ENCODE measurements at regions not wholly inside any gene's neighbourhood (a gene's known extent, or its start where the extent isn't known, plus 50 kb on each side); places are given as distances from the start of the nearest gene placed in this dataset.

DNA sequence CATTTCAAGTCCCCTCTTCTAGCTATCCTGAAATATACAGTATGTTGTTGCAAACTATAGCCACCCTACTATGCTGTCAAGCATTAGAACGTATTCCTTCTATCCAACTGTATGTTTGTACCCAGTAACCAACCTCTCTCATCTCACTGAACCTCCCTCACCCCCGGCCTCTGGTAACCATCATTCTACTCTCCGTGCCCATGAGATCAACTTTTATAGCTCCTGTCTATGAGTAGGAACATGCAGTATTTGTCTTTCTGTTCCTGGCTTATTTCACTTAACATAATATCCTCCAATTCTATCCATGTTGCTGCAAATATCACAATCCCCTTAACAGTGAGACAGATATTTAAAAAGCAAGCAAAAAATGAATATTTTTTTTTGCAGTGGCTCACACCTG is 196.9 kb downstream of the PAX1 start:
- H3K36me3 ChIP-seq = no peaks in the 10 kb centered on the region
- H3K9me3 ChIP-seq (ENCODE audit: severe bottlenecking) = no peaks in the 10 kb centered on the region
- DNase-seq = no peak
- no peak overlapping the region for H3K4me3 ChIP-seq (ENCODE audit: low read depth, low read length)
- H3K27me3 ChIP-seq (ENCODE audit: insufficient read depth, low read depth, severe bottlenecking) = peaks cover 36% of the 10 kb centered on the region
- no peak overlapping the region for H3K27ac ChIP-seq
- TF ChIP-seq, protein P1, sequence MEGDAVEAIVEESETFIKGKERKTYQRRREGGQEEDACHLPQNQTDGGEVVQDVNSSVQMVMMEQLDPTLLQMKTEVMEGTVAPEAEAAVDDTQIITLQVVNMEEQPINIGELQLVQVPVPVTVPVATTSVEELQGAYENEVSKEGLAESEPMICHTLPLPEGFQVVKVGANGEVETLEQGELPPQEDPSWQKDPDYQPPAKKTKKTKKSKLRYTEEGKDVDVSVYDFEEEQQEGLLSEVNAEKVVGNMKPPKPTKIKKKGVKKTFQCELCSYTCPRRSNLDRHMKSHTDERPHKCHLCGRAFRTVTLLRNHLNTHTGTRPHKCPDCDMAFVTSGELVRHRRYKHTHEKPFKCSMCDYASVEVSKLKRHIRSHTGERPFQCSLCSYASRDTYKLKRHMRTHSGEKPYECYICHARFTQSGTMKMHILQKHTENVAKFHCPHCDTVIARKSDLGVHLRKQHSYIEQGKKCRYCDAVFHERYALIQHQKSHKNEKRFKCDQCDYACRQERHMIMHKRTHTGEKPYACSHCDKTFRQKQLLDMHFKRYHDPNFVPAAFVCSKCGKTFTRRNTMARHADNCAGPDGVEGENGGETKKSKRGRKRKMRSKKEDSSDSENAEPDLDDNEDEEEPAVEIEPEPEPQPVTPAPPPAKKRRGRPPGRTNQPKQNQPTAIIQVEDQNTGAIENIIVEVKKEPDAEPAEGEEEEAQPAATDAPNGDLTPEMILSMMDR (IDR thresholded peaks at IDR 0.05; ENCODE audit: low read depth, low read length) = no peak

DNA sequence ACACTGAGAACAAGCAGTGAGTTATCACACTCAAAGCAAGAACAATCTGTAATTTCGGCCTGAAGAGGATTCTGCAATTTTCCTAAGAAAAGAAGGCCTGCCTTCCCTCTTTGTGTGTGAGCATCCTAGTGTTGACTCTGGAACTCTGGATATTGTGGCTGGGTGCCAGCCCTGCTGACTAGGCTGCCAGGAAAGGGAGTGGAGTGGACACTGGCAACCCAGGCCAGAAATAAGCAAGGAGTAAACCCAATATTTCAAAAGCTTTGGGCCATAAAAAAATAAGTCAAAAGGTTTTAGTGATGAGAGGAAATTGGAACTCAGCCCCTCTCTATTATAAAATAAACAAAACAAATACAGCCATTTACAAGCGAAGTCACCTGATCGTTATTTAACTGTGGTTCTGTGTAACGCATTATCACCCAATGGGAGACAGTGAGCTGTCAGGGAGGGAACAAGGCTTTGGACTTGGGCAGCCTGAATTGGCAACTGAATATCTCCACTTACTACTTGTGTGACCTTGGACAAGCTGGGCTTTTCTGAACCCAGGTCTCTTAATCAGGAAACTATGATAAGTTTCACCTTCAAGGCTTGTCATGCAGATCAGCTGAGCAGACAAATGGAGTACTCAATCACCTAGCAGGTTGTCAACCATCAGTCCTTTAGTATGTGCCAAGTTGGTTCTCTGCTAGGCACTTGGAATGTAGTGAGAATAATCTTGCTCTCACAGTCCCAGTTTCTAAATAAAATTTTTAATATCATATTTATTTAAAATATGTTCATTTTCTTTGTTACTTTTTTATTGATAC is 196.2 kb downstream of the PAX1 start:
- H3K27me3 ChIP-seq (ENCODE audit: insufficient read depth, low read depth, severe bottlenecking) = peaks cover 33% of the 10 kb centered on the region
- TF ChIP-seq, protein P1 (IDR thresholded peaks at IDR 0.05; ENCODE audit: low read depth, low read length) = no peak
- no peak for DNase-seq
- H3K27ac ChIP-seq = no peak overlapping the region
- no peaks in the 10 kb centered on the region for H3K36me3 ChIP-seq
- H3K4me3 ChIP-seq (ENCODE audit: low read depth, low read length) = no peak overlapping the region
- no peaks in the 10 kb centered on the region for H3K9me3 ChIP-seq (ENCODE audit: severe bottlenecking)

GRCh38 chr20:21900431-21900830 is 195.0 kb downstream of the PAX1 start:
- no peaks in the 10 kb centered on the region for H3K36me3 ChIP-seq
- TF ChIP-seq, protein P1 (IDR thresholded peaks at IDR 0.05; ENCODE audit: low read depth, low read length) = no peak

DNA sequence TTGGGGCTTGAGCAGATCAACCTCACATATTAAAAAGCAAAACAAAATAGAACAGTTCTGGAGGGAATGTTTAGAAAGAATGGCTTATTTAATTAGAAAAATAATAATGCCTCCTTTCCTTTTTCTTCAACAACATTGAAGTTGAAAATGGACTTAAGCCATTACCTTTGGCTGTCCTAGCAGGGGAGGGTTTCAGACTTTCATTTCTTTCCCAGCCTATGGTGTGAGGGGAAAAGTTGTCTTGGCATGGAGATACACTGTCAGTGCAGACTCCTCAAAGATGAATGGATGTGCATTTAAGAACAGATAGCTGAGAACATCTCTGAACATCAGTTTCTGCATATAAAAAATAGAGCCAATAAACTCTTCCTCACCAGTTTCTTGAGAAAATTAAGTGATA is 169.5 kb downstream of the PAX1 start:
- TF ChIP-seq, protein P1 (IDR thresholded peaks at IDR 0.05; ENCODE audit: low read depth, low read length) = no peak
- Histone ChIP-seq H3K27me3 (ENCODE audit: insufficient read depth, low read depth, severe bottlenecking) (peaks cover 58% of the 10 kb centered on the region), H3K4me3 (ENCODE audit: low read depth, low read length) (no peak overlapping the region), H3K36me3 (no peaks in the 10 kb centered on the region), H3K27ac (no peak overlapping the region), H3K9me3 (ENCODE audit: severe bottlenecking) (no peaks in the 10 kb centered on the region)
- DNase-seq = no peak

More at GRCh38 chr20:21900431-21900830, 195.0 kb downstream of the PAX1 start:
- H3K4me3 ChIP-seq (ENCODE audit: low read depth, low read length) = no peak overlapping the region
- H3K27me3 ChIP-seq (ENCODE audit: insufficient read depth, low read depth, severe bottlenecking) = peaks cover 26% of the 10 kb centered on the region
- no peak for DNase-seq
- no peak overlapping the region for H3K27ac ChIP-seq
- H3K9me3 ChIP-seq (ENCODE audit: severe bottlenecking) = no peaks in the 10 kb centered on the region

DNA sequence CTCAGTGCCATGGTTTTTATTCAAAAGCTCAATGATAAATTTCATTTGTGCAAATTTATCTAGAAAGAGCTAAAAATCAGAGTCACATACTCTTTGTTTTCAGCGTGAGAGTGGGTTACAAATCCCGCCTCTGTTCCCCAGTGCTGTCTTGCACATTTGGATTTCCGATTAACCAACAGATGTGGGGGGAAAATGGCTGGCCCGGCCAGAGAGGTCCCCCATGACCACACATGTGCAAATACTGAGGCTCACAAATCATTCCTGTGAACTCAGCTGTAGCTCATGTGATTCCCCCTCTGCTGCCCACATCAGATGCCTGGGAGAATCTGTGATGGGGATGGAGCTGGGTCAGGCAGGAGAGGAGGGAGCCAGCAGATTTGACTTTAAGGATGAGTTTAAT is 168.7 kb downstream of the PAX1 start:
- no peak overlapping the region for H3K27ac ChIP-seq
- TF ChIP-seq, protein P1 (IDR thresholded peaks at IDR 0.05; ENCODE audit: low read depth, low read length) = no peak
- no peaks in the 10 kb centered on the region for H3K36me3 ChIP-seq
- no peak for DNase-seq
- H3K4me3 ChIP-seq (ENCODE audit: low read depth, low read length) = no peak overlapping the region
- no peaks in the 10 kb centered on the region for H3K9me3 ChIP-seq (ENCODE audit: severe bottlenecking)
- peaks cover 60% of the 10 kb centered on the region for H3K27me3 ChIP-seq (ENCODE audit: insufficient read depth, low read depth, severe bottlenecking)

DNA sequence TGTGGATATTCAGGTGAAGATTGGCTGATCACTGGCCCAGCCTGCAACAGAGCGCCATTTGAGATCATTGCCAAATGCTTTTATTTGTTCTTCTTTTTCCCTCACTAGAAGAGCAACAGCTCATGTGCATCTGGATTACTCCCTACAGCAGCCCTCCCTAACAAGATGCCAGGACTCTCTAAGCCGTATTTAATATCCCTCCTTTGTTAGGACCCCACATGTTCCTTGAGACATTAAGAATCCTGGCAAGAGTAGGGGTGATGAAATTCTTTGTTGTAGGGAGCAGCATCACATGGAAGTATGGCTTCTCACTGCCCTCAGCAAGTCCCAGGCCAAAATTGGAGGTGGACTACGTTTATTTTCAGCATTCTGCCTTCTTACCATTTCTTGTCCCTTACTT is 167.8 kb downstream of the PAX1 start:
- H3K27me3 ChIP-seq (ENCODE audit: insufficient read depth, low read depth, severe bottlenecking) = peaks cover 60% of the 10 kb centered on the region
- no peak overlapping the region for H3K4me3 ChIP-seq (ENCODE audit: low read depth, low read length)
- H3K27ac ChIP-seq = no peak overlapping the region
- no peaks in the 10 kb centered on the region for H3K36me3 ChIP-seq
- TF ChIP-seq, protein P1 (IDR thresholded peaks at IDR 0.05; ENCODE audit: low read depth, low read length) = no peak
- no peak for DNase-seq
- H3K9me3 ChIP-seq (ENCODE audit: severe bottlenecking) = no peaks in the 10 kb centered on the region

Measured in WERI-Rb-1 (cell line).